Fibroblast of lung (primary cell): ENCODE measurements at regions not wholly inside any gene's neighbourhood (a gene's known extent, or its start where the extent isn't known, plus 50 kb on each side); places are given as distances from the start of the nearest gene placed in this dataset.

Experiments used
- EZH2 ChIP-seq: IDR thresholded peaks from 2 replicates; pipeline ENCODE4 v1.5.1; 2012; ENCODE audit warnings: low read length, control low read depth, mild to moderate bottlenecking; ENCODE audit errors: missing control alignments
- TF ChIP-seq, protein P1 (sequence below), 2 donors: IDR thresholded peaks in 1 of 2; conservative IDR thresholded peaks in 1 of 2; 1 replicate in 1 of 2; 2 replicates in 1 of 2; pipeline ENCODE4 v1.5.1; 2011 to 2012; ENCODE audit warnings: low read length in 2 of 2, control low read depth in 1 of 2, inconsistent platforms in 1 of 2, low read depth in 1 of 2, mild to moderate bottlenecking in 1 of 2

GRCh38 chr15:26081758-26082220 lies 218.7 kb upstream of the ATP10A start:
- TF ChIP-seq, protein P1, sequence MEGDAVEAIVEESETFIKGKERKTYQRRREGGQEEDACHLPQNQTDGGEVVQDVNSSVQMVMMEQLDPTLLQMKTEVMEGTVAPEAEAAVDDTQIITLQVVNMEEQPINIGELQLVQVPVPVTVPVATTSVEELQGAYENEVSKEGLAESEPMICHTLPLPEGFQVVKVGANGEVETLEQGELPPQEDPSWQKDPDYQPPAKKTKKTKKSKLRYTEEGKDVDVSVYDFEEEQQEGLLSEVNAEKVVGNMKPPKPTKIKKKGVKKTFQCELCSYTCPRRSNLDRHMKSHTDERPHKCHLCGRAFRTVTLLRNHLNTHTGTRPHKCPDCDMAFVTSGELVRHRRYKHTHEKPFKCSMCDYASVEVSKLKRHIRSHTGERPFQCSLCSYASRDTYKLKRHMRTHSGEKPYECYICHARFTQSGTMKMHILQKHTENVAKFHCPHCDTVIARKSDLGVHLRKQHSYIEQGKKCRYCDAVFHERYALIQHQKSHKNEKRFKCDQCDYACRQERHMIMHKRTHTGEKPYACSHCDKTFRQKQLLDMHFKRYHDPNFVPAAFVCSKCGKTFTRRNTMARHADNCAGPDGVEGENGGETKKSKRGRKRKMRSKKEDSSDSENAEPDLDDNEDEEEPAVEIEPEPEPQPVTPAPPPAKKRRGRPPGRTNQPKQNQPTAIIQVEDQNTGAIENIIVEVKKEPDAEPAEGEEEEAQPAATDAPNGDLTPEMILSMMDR (conservative IDR thresholded peaks at IDR 0.05 in 1 of 2, IDR thresholded peaks at IDR 0.05 in 1 of 2; ENCODE audit: low read depth in 1 of 2, low read length in 2 of 2) = no peak
- no peak for TF ChIP-seq EZH2
